Neural progenitor cell (in vitro differentiated cells): ENCODE measurements at regions not wholly inside any gene's neighbourhood (a gene's known extent, or its start where the extent isn't known, plus 50 kb on each side); places are given as distances from the start of the nearest gene placed in this dataset.

ENCODE experiments used
- CTCF ChIP-seq: fragments of 200-600 bp; sonication (generic); IDR thresholded peaks from 2 replicates; pipeline ENCODE4 v1.5.1; 2017; ENCODE audit warnings: antibody characterized with exemption, mild to moderate bottlenecking
- EZH2 ChIP-seq: fragments of 200-600 bp; sonication (generic); IDR thresholded peaks from 2 replicates; pipeline ENCODE4 v1.6.1; 2017; ENCODE audit warnings: antibody characterized with exemption, mild to moderate bottlenecking, moderate library complexity
- EZH2phosphoT487 ChIP-seq: fragments of 200-600 bp; sonication (generic); IDR thresholded peaks from 2 replicates; pipeline ENCODE4 v1.6.1; 2017; ENCODE audit warnings: antibody characterized with exemption

- no peak for TF ChIP-seq CTCF
- no peak for TF ChIP-seq EZH2phosphoT487
- no peak for TF ChIP-seq EZH2
Measured at GRCh38 chr9:18366184-18366583, 107.8 kb upstream of the ADAMTSL1 start.
